IMR-90 (cell line): ENCODE measurements at regions not wholly inside any gene's neighbourhood (a gene's known extent, or its start where the extent isn't known, plus 50 kb on each side); places are given as distances from the start of the nearest gene placed in this dataset.

ENCODE experiments used
- ATAC-seq: fragments of 200-7000 bp; cut with Tn5 transposase; 2 replicates; pipeline ENCODE4 v1.9.1; 2020; ENCODE audit warnings: low read depth, mild to moderate bottlenecking, moderate library complexity
- BruUV-seq: library from RNA; stranded (reverse); fragments of 400-500 nt; replicated peaks from 2 replicates; lab custom pipeline; 2021; lab: Mats Ljungman, UMichigan
- CTCF ChIA-PET: fragments of 300-600 bp; formaldehyde crosslinking; extraction: SDS; loops from one replicate; lab custom pipeline; 2021; ENCODE audit warnings: antibody characterized with exemption; lab: Yijun Ruan, JAX
- POLR2A ChIA-PET: fragments of 300-600 bp; sonication (Branson Sonifier 250); formaldehyde crosslinking; loops from one replicate; lab custom pipeline; 2022; ENCODE audit warnings: antibody characterized with exemption; ENCODE audit not compliant: unreplicated experiment; lab: Charles Lee
- DNase-seq: peaks from one replicate; pipeline ENCODE4 v3.0.0; 2013
- H2AFZ ChIP-seq: replicated peaks from 2 replicates; pipeline ENCODE3; 2013; ENCODE audit warnings: low read length, mild to moderate bottlenecking; ENCODE audit not compliant: poor library complexity
- H2AK5ac ChIP-seq: 2 replicates; pipeline ENCODE4 v1.6.1; 2013; ENCODE audit warnings: low read depth, low read length, inconsistent platforms
- H2AK9ac ChIP-seq: replicated peaks from 2 replicates; pipeline ENCODE3; 2013; ENCODE audit warnings: mild to moderate bottlenecking, low read depth, low read length, moderate library complexity; ENCODE audit not compliant: poor library complexity
- H2BK120ac ChIP-seq: 2 replicates; pipeline ENCODE4 v1.6.1; 2013; ENCODE audit warnings: low read depth, low read length, inconsistent platforms
- H2BK15ac ChIP-seq: 3 replicates; pipeline ENCODE4 v1.6.1; 2013; ENCODE audit warnings: low read depth, low read length, inconsistent platforms
- H2BK20ac ChIP-seq: 2 replicates; pipeline ENCODE4 v1.6.1; 2013; ENCODE audit warnings: low read depth, mild to moderate bottlenecking, inconsistent platforms, low read length, moderate library complexity
- H2BK5ac ChIP-seq: 2 replicates; pipeline ENCODE4 v1.6.1; 2013; ENCODE audit warnings: mild to moderate bottlenecking, low read depth, low read length, inconsistent platforms; ENCODE audit not compliant: poor library complexity, severe bottlenecking
- H3K14ac ChIP-seq: replicated peaks from 2 replicates; pipeline ENCODE4 v1.6.1; 2013; ENCODE audit warnings: low read depth, low read length, inconsistent platforms
- H3K18ac ChIP-seq: 2 replicates; pipeline ENCODE4 v1.6.1; 2013; ENCODE audit warnings: low read depth, low read length, control low read depth
- H3K23ac ChIP-seq: 2 replicates; pipeline ENCODE4 v1.6.1; 2013; ENCODE audit warnings: low read depth, low read length, inconsistent platforms
- H3K27ac ChIP-seq: 2 replicates; pipeline ENCODE4 v1.5.1; 2013; ENCODE audit warnings: mild to moderate bottlenecking, control low read depth, low read length; ENCODE audit not compliant: insufficient read depth
- H3K27me3 ChIP-seq: 2 replicates; pipeline ENCODE4 v1.6.1; 2013; ENCODE audit warnings: low read length; ENCODE audit not compliant: control insufficient read depth, insufficient read depth
- H3K36me3 ChIP-seq: 2 replicates; pipeline ENCODE4 v1.6.1; 2013; ENCODE audit warnings: low read length, mixed read lengths; ENCODE audit not compliant: control insufficient read depth, insufficient read depth
- H3K4ac ChIP-seq: 2 replicates; pipeline ENCODE4 v1.6.1; 2013; ENCODE audit warnings: low read depth, low read length, inconsistent platforms
- H3K4me1 ChIP-seq: 2 replicates; pipeline ENCODE4 v1.6.1; 2013; ENCODE audit warnings: low read length, mixed read lengths; ENCODE audit not compliant: control insufficient read depth, insufficient read depth
- H3K4me2 ChIP-seq: 2 replicates; pipeline ENCODE4 v1.6.1; 2013; ENCODE audit warnings: low read depth, mild to moderate bottlenecking, control low read depth, low read length, moderate library complexity
- H3K4me3 ChIP-seq: 2 replicates; pipeline ENCODE4 v1.5.1; 2013; ENCODE audit warnings: low read depth, mild to moderate bottlenecking, control low read depth, low read length, moderate library complexity; ENCODE audit not compliant: insufficient read depth
- H3K56ac ChIP-seq: 2 replicates; pipeline ENCODE4 v1.6.1; 2013; ENCODE audit warnings: low read length, inconsistent platforms; ENCODE audit not compliant: insufficient read depth; ENCODE audit errors: extremely low read depth
- H3K79me1 ChIP-seq, 2 experiments: 2 replicates each; pipeline ENCODE4 v1.6.1; 2013; ENCODE audit warnings: low read length in 2 of 2, inconsistent platforms in 1 of 2, low read depth in 1 of 2
- H3K9ac ChIP-seq: 2 replicates; pipeline ENCODE4 v1.6.1; 2013; ENCODE audit warnings: low read depth, low read length, control low read depth
- H3K9me1 ChIP-seq: 2 replicates; pipeline ENCODE4 v1.6.1; 2013; ENCODE audit warnings: low read length, inconsistent platforms; ENCODE audit not compliant: insufficient read depth
- H3K9me3 ChIP-seq: 2 replicates; pipeline ENCODE4 v1.6.1; 2013; ENCODE audit warnings: low read length; ENCODE audit not compliant: control insufficient read depth, insufficient read depth
- H4K20me1 ChIP-seq: 2 replicates; pipeline ENCODE4 v1.6.1; 2013; ENCODE audit warnings: low read length, inconsistent platforms; ENCODE audit not compliant: insufficient read depth
- H4K5ac ChIP-seq: 2 replicates; pipeline ENCODE4 v1.6.1; 2013; ENCODE audit warnings: mild to moderate bottlenecking, low read depth, low read length, control low read depth
- H4K8ac ChIP-seq, 2 experiments: 2 replicates each; pipeline ENCODE4 v1.6.1; 2013; ENCODE audit warnings: low read depth in 2 of 2, low read length in 2 of 2, control low read depth in 1 of 2, inconsistent platforms in 1 of 2
- H4K91ac ChIP-seq: 2 replicates; pipeline ENCODE4 v1.6.1; 2013; ENCODE audit warnings: low read depth, low read length, inconsistent platforms; ENCODE audit not compliant: insufficient read depth
- BHLHE40 ChIP-seq: fragments of 150-350 bp; IDR thresholded peaks from 2 replicates; pipeline ENCODE4 v1.6.1; 2016; ENCODE audit warnings: mild to moderate bottlenecking, low read depth, low read length
- CEBPB ChIP-seq: IDR thresholded peaks from 2 replicates; pipeline ENCODE4 v1.6.1; 2012; ENCODE audit warnings: low read depth, low read length, improper control_type of control experiment
- CHD1 ChIP-seq: IDR thresholded peaks from 2 replicates; pipeline ENCODE4 v1.6.1; 2012; ENCODE audit warnings: low read depth, low read length, improper control_type of control experiment
- CTCF ChIP-seq: conservative IDR thresholded peaks from 2 replicates; pipeline ENCODE4 v1.5.1; 2012; ENCODE audit warnings: mild to moderate bottlenecking, low read depth, low read length, improper control_type of control experiment
- ELK1 ChIP-seq: fragments of 150-350 bp; IDR thresholded peaks from 2 replicates; pipeline ENCODE4 v1.6.1; 2016; ENCODE audit warnings: low read depth, mild to moderate bottlenecking, low read length, moderate library complexity, borderline replicate concordance
- FOS ChIP-seq: fragments of 150-350 bp; IDR thresholded peaks from 2 replicates; pipeline ENCODE4 v1.6.1; 2016; ENCODE audit warnings: low read depth, low read length
- MAFK ChIP-seq: IDR thresholded peaks from 2 replicates; pipeline ENCODE4 v1.6.1; 2012; ENCODE audit warnings: low read depth, low read length, improper control_type of control experiment
- MAZ ChIP-seq: IDR thresholded peaks from 2 replicates; pipeline ENCODE4 v1.6.1; 2012; ENCODE audit warnings: low read depth, mild to moderate bottlenecking, low read length, improper control_type of control experiment, moderate library complexity, borderline replicate concordance
- MXI1 ChIP-seq: IDR thresholded peaks from 2 replicates; pipeline ENCODE4 v1.6.1; 2012; ENCODE audit warnings: low read depth, mild to moderate bottlenecking, low read length, moderate library complexity, borderline replicate concordance
- NFE2L2 ChIP-seq: fragments of 150-350 bp; IDR thresholded peaks from 2 replicates; pipeline ENCODE4 v1.6.1; 2016; ENCODE audit warnings: low read depth, mild to moderate bottlenecking, low read length
- POLR2A ChIP-seq: IDR thresholded peaks from 2 replicates; pipeline ENCODE4 v1.6.1; 2012; ENCODE audit warnings: mild to moderate bottlenecking, low read depth, low read length
- RAD21 ChIP-seq: IDR thresholded peaks from 2 replicates; pipeline ENCODE4 v1.6.1; 2012; ENCODE audit warnings: low read length, improper control_type of control experiment
- RCOR1 ChIP-seq: IDR thresholded peaks from 2 replicates; pipeline ENCODE4 v1.6.1; 2012; ENCODE audit warnings: mild to moderate bottlenecking, low read length, improper control_type of control experiment; ENCODE audit not compliant: insufficient replicate concordance
- RFX5 ChIP-seq: IDR thresholded peaks from 2 replicates; pipeline ENCODE4 v1.8.0; 2012; ENCODE audit warnings: low read depth, mild to moderate bottlenecking, low read length, moderate library complexity
- SMC3 ChIP-seq: fragments of 150-350 bp; IDR thresholded peaks from 2 replicates; pipeline ENCODE4 v1.6.1; 2016; ENCODE audit warnings: low read depth, mild to moderate bottlenecking, antibody characterized with exemption, low read length, moderate library complexity
- USF2 ChIP-seq: fragments of 150-350 bp; IDR thresholded peaks from 2 replicates; pipeline ENCODE4 v1.6.1; 2017; ENCODE audit warnings: mild to moderate bottlenecking, antibody characterized with exemption, low read length, low read depth
- WGBS, 2 experiments: methylation state at CpG; one replicate each; pipeline versions ENCODE4 v1.1.5 to v1.1.7; 2013; ENCODE audit warnings: missing lambda C conversion rate in 2 of 2; ENCODE audit not compliant: insufficient read length in 1 of 2; ENCODE audit errors: extremely low coverage in 2 of 2; 5-methylcytosine and 5-hydroxymethylcytosine counted together
- dilution Hi-C: fragments of 300-500 bp; cut with HindIII; formaldehyde crosslinking; loops from one replicate; pipeline ENCODE4 v1.14.3; 2018; ENCODE audit warnings: low sequenced_read_pairs; ENCODE audit not compliant: unreplicated experiment
- in situ Hi-C: fragments of 300-500 bp; cut with MboI; formaldehyde crosslinking; loops from 3 replicates; pipeline ENCODE4 v1.14.3; 2019; ENCODE audit warnings: low sequenced_read_pairs, inconsistent platforms, mixed read lengths
- intact Hi-C: fragments of 100-400 bp; cut with micrococcal nuclease; formaldehyde crosslinking; loops from 2 replicates; pipeline ENCODE4 v1.10.0; 2022

GRCh38 chr18:65035701-65036100 lies 715.1 kb upstream of the CDH7 start:
- Histone ChIP-seq H3K79me1 (no peaks in the 10 kb centered on the region), H3K23ac (no peak overlapping the region), H2AFZ (no peak overlapping the region), H3K4me1 (no peaks in the 10 kb centered on the region), H3K18ac (no peak overlapping the region), H3K4me2 (no peak overlapping the region), H4K20me1 (no peaks in the 10 kb centered on the region), H3K9me1 (no peaks in the 10 kb centered on the region), H2AK5ac (no peak overlapping the region), H3K36me3 (no peaks in the 10 kb centered on the region), H2BK5ac (no peak overlapping the region), H2AK9ac (no peak overlapping the region), H3K14ac (no peak overlapping the region), H3K27me3 (no peaks in the 10 kb centered on the region), H3K9me3 (peaks cover 4% of the 10 kb centered on the region; the same call in 1 of the 2 replicates), H4K91ac (no peak overlapping the region), H3K9ac (no peak overlapping the region), H2BK15ac (no peak overlapping the region), H2BK20ac (no peak overlapping the region), H3K56ac (no peak overlapping the region), H3K27ac (no peak overlapping the region), H4K5ac (no peak overlapping the region), H3K4me3 (no peak overlapping the region), H3K4ac (no peak overlapping the region), H4K8ac (no peak overlapping the region), H2BK120ac (no peak overlapping the region)
- dilution Hi-C loops (no loop called here), in situ Hi-C loops (no loop called here), intact Hi-C loops (no loop called here)
- CTCF ChIA-PET, result no interaction called here
- DNase-seq (no peak), ATAC-seq (no peak)
- BruUV-seq, result no TSS peak
- WGBS, 2 experiments, result 7% methylated on average over 2 of the region's 3 CpGs; no CpG with 5 or more reads in 1 of the 2 experiments
- no peak for TF ChIP-seq FOS
- TF ChIP-seq CEBPB, result no peak
- TF ChIP-seq RAD21, result no peak
- TF ChIP-seq USF2, result no peak
- no peak for TF ChIP-seq MAZ
- TF ChIP-seq SMC3, result no peak
- TF ChIP-seq RFX5, result no peak
- TF ChIP-seq NFE2L2, result no peak
- TF ChIP-seq MAFK, result no peak
- TF ChIP-seq ELK1, result no peak
- TF ChIP-seq POLR2A, result no peak
- no peak for TF ChIP-seq CTCF
- TF ChIP-seq BHLHE40, result no peak
- TF ChIP-seq MXI1, result no peak
- no peak for TF ChIP-seq RCOR1
- no peak for TF ChIP-seq CHD1
- POLR2A ChIA-PET, result no interaction called here
